ENCODE measurements at regions not wholly inside any gene's neighbourhood (a gene's known extent, or its start where the extent isn't known, plus 50 kb on each side); places are given as distances from the start of the nearest gene placed in this dataset.

DNA sequence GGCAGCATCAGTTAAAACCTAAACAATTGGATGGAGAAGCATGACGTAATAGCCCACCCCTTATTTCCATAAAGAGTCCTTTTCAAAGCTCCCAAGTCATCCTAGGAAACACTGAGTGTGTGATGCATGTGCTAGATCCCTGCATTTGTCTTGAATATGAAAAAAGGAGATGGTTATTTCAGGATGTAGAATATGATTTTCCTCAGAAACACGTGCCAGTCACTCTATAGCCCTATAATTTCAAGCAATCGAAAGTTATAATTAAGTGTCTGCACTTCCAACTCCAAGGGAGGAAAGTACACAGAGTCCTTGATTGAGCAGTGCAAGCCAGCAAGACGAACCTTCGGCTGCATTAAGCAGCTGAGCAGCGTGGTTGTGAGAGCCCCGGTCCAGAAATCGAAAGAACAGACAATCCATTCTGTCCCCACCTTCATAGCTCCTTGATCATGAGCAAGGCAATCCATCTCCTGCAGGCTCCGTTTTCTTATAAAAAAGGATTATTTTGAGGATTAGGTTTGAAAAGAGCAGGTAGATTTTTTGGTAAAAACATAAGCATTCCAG lies 287.7 kb downstream of the FBXO15 start:
- Mint-ChIP-seq H3K36me3 (no peaks in the 10 kb centered on the region), H3K4me3 (no peak overlapping the region), H3K27me3 (ENCODE audit: low read depth) (peaks cover 19% of the 10 kb centered on the region), H3K9me3 (no peaks in the 10 kb centered on the region), H3K4me1 (peaks cover 4% of the 10 kb centered on the region), H3K27ac (no peak overlapping the region)
- DNase-seq (ENCODE audit: low spot score in 2 of 2, unreplicated experiment in 2 of 2): no peak
- TF ChIP-seq, protein P1, sequence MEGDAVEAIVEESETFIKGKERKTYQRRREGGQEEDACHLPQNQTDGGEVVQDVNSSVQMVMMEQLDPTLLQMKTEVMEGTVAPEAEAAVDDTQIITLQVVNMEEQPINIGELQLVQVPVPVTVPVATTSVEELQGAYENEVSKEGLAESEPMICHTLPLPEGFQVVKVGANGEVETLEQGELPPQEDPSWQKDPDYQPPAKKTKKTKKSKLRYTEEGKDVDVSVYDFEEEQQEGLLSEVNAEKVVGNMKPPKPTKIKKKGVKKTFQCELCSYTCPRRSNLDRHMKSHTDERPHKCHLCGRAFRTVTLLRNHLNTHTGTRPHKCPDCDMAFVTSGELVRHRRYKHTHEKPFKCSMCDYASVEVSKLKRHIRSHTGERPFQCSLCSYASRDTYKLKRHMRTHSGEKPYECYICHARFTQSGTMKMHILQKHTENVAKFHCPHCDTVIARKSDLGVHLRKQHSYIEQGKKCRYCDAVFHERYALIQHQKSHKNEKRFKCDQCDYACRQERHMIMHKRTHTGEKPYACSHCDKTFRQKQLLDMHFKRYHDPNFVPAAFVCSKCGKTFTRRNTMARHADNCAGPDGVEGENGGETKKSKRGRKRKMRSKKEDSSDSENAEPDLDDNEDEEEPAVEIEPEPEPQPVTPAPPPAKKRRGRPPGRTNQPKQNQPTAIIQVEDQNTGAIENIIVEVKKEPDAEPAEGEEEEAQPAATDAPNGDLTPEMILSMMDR (IDR thresholded peaks at IDR 0.05; ENCODE audit: unreplicated experiment): no peak

DNA sequence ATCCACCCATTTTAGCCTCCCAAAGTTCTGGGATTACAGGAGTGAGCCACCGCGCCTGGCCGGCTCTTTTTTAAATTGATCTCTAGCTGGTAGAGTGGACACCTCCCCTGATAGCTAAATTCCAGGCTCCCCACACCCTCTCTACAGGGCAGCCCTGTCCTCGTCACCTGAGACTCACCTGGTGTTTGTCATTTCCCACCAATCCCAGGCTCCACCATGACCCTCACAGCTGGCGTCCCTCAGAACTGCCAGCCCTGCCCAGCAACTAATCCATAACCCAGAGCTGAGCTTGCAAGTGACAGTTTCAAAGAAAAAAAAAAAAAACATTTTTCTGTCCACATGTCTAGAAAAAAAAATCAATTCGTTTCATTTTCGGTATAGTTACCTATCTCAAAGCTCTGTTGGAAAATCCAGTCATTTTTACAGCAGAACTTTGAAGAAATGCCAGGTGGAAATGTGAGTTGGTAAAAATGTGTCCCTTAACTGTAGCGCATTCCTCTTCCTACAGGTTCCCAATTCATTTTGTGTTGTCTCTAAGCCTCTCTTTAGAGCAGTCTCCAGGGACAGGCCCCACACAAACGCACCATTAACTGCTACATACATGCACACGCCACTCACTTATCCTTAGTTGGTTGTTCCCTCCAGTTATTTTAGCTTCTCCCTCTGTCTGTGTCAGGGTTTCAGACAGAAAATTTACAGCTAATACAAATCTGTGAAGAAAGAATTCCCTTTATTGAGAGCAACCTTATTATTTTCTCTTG lies 294.7 kb downstream of the FBXO15 start:
- no peaks in the 10 kb centered on the region for H3K9me3 Mint-ChIP-seq
- TF ChIP-seq, protein P1 (IDR thresholded peaks at IDR 0.05; ENCODE audit: unreplicated experiment): no peak
- no peak for DNase-seq (ENCODE audit: low spot score in 2 of 2, unreplicated experiment in 2 of 2)
- H3K27ac Mint-ChIP-seq: no peak overlapping the region
- H3K36me3 Mint-ChIP-seq: no peaks in the 10 kb centered on the region
- H3K4me3 Mint-ChIP-seq: no peak overlapping the region
- peaks cover 10% of the 10 kb centered on the region for H3K4me1 Mint-ChIP-seq
- no peaks in the 10 kb centered on the region for H3K27me3 Mint-ChIP-seq (ENCODE audit: low read depth)

DNA sequence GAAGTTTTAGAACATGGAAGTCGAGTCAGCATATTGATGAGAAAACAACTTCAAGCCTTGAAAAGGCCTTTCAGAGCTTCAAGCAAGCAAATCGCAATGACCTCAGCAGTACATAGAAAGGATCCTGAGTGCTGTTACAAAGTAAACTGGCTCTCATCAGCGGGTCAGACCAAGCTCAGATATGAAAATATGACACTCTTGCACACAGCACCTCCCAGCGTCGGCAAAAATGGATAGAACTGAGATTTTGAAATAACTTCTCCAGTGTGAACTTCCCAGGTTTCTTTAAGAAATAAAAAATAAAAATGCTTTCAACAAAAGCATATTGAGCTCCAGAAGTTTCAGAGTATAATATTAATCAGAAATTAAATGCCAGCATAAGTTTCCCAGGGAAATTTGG lies 296.9 kb downstream of the FBXO15 start:
- Mint-ChIP-seq H3K27me3 (ENCODE audit: low read depth) (peaks cover 6% of the 10 kb centered on the region), H3K4me1 (peaks cover 7% of the 10 kb centered on the region), H3K36me3 (no peaks in the 10 kb centered on the region), H3K4me3 (no peak overlapping the region), H3K27ac (no peak overlapping the region), H3K9me3 (no peaks in the 10 kb centered on the region)
- DNase-seq (ENCODE audit: low spot score in 2 of 2, unreplicated experiment in 2 of 2): no peak
- TF ChIP-seq, protein P1 (IDR thresholded peaks at IDR 0.05; ENCODE audit: unreplicated experiment): no peak

DNA sequence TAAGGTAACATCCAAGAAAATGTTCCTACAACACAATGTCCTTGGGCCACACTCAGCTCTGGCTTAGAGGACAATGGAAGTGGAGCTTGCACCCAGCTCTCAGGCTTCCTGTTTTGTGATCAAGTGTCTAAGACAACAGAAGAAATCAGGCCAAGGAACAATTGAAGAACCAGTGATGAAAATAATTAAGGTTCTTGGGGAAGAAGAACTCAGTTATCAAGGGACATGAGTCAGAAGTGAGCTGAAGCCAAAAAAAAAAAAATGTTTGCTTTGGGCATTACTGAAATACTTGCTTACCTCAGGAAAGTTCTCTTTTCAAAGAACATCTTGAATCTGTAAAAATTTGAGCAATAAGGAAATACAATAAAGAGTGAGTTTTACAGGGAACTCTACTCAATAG lies 299.0 kb downstream of the FBXO15 start:
- Mint-ChIP-seq H3K4me3 (no peak overlapping the region), H3K27me3 (ENCODE audit: low read depth) (peaks cover 21% of the 10 kb centered on the region), H3K9me3 (no peaks in the 10 kb centered on the region), H3K27ac (no peak overlapping the region), H3K4me1 (peaks cover 7% of the 10 kb centered on the region), H3K36me3 (no peaks in the 10 kb centered on the region)
- no peak for DNase-seq (ENCODE audit: low spot score in 2 of 2, unreplicated experiment in 2 of 2)
- TF ChIP-seq, protein P1 (IDR thresholded peaks at IDR 0.05; ENCODE audit: unreplicated experiment): no peak

DNA sequence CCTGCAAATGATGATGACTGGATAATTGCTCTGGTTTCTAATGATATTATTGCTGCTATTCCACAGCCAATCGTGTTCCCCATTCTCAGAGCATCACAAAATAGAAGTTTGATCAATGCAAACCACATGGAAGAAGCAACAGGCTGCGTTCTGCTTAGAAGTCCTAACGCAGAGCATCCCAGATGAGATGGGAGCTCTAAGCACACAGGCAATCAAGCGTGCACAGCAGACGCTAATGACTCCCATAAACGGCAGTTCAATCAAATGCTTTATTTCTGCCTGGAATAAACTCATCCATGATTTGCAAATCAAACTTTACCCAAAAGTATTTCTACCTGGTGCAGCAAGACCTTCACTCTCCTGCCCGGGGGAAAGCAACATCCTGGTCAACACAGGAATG lies 304.2 kb downstream of the FBXO15 start:
- Mint-ChIP-seq H3K36me3 (no peaks in the 10 kb centered on the region), H3K27me3 (ENCODE audit: low read depth) (peaks cover 35% of the 10 kb centered on the region), H3K4me3 (no peak overlapping the region), H3K27ac (no peak overlapping the region), H3K4me1 (peaks cover 15% of the 10 kb centered on the region), H3K9me3 (no peaks in the 10 kb centered on the region)
- TF ChIP-seq, protein P1 (IDR thresholded peaks at IDR 0.05; ENCODE audit: unreplicated experiment): no peak
- DNase-seq (ENCODE audit: low spot score in 2 of 2, unreplicated experiment in 2 of 2): no peak
